Rectal smooth muscle tissue (tissue), 1 donor: ENCODE measurements at regions not wholly inside any gene's neighbourhood (a gene's known extent, or its start where the extent isn't known, plus 50 kb on each side); places are given as distances from the start of the nearest gene placed in this dataset.
"Not testable (repeated sequence)": the region's sequence is repeated elsewhere in the genome, so short reads cannot be mapped to it uniquely, and the experiment has no call there.

Experiments used
- H3K27ac ChIP-seq: one replicate; pipeline ENCODE4 v1.7.0; 2013; ENCODE audit warnings: low read depth, low read length, inconsistent platforms
- H3K27me3 ChIP-seq: one replicate; pipeline ENCODE4 v1.7.0; 2013; ENCODE audit warnings: low read length; ENCODE audit not compliant: control insufficient read depth, insufficient read depth
- H3K36me3 ChIP-seq: one replicate; pipeline ENCODE4 v1.7.0; 2013; ENCODE audit warnings: low read length; ENCODE audit not compliant: control insufficient read depth, insufficient read depth
- H3K4me1 ChIP-seq: one replicate; pipeline ENCODE4 v1.7.0; 2013; ENCODE audit warnings: low read length; ENCODE audit not compliant: control insufficient read depth, insufficient read depth
- H3K4me3 ChIP-seq: one replicate; pipeline ENCODE4 v1.7.0; 2013; ENCODE audit warnings: low read length
- H3K9ac ChIP-seq: one replicate; pipeline ENCODE4 v1.7.0; 2013; ENCODE audit warnings: low read length

GRCh38 chr20:40892642-40893041, 136.0 kb upstream of the TOP1 start:
- Histone ChIP-seq H3K4me1 (no peaks in the 10 kb centered on the region), H3K36me3 (no peaks in the 10 kb centered on the region), H3K27ac (no peak overlapping the region), H3K4me3 (no peak overlapping the region), H3K9ac (no peak overlapping the region), H3K27me3 (no peaks in the 10 kb centered on the region)

DNA sequence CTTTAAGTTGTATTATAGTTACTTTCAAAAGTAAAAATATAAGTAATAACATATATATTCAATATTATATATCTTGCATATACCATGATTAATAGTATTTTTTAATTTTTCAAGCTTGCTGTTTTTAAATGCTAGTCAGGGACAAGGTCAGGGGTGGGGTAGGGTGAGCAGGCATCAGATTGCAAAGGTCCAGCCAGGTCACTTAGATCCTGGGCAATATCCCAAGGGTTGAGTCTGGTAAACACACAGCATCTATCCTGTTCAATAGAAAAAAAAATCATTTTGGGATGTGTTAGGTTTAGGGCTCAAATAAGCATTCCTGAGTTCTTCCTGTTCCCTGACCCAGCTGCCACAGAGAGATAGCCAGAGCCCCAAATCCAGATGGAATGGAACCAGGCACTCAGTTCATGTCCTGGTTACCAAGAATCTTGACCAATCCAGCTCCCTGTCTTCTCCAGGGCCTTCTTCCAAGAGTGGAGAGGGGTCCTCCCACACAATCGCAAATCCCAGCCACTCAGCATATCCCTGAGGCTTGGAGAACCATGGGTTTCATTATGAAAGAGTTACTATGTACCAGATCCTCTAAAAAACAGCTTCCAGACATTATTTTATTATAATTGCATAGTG, 134.9 kb upstream of the TOP1 start:
- H3K27me3 ChIP-seq: no peaks in the 10 kb centered on the region
- no peak overlapping the region for H3K9ac ChIP-seq
- no peaks in the 10 kb centered on the region for H3K4me1 ChIP-seq
- no peaks in the 10 kb centered on the region for H3K36me3 ChIP-seq
- H3K27ac ChIP-seq: no peak overlapping the region
- H3K4me3 ChIP-seq: no peak overlapping the region

DNA sequence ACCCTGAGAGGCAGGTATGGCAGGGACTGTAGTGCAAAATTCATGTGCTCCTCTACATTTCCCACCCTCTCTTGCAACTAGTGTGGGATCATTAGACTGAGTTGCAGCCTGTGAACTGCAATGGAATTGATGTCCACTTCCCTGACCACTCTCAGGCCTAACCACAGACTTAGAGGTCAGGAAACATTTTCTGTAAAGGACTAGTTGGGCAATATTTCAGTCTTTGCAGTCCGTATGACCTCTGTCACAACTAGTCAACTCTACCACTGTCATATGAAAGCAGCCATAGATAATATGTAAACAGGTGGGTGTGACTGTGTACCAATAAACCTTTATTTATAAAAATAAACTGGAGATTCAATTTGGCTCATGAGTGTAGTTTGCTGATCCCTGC, 134.4 kb upstream of the TOP1 start:
- H3K27ac ChIP-seq: no peak overlapping the region
- H3K36me3 ChIP-seq: no peaks in the 10 kb centered on the region
- no peak overlapping the region for H3K9ac ChIP-seq
- no peaks in the 10 kb centered on the region for H3K27me3 ChIP-seq
- H3K4me3 ChIP-seq: no peak overlapping the region
- H3K4me1 ChIP-seq: no peaks in the 10 kb centered on the region

DNA sequence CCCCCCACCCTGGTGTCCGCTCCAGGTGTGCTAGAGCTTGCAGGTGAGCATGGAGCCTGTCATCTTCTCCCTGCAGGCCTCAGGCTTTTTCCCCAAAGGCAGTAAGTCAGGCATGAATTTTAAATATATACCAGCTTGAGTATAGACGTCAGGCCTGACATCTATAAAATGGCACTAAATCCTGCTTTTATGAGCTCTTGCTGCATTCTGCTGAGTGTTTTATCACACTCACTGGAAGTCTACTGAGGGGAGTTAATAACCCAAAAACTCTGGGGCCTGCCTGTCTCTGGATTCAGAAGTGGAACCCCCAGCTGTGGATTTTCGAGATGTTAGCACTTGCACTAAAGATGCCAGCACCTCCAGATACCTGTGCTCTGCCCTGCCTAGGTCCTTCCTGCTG, 133.4 kb upstream of the TOP1 start:
- Histone ChIP-seq H3K27me3 (no peaks in the 10 kb centered on the region), H3K4me1 (no peaks in the 10 kb centered on the region), H3K4me3 (no peak overlapping the region), H3K27ac (no peak overlapping the region), H3K9ac (no peak overlapping the region), H3K36me3 (no peaks in the 10 kb centered on the region)

DNA sequence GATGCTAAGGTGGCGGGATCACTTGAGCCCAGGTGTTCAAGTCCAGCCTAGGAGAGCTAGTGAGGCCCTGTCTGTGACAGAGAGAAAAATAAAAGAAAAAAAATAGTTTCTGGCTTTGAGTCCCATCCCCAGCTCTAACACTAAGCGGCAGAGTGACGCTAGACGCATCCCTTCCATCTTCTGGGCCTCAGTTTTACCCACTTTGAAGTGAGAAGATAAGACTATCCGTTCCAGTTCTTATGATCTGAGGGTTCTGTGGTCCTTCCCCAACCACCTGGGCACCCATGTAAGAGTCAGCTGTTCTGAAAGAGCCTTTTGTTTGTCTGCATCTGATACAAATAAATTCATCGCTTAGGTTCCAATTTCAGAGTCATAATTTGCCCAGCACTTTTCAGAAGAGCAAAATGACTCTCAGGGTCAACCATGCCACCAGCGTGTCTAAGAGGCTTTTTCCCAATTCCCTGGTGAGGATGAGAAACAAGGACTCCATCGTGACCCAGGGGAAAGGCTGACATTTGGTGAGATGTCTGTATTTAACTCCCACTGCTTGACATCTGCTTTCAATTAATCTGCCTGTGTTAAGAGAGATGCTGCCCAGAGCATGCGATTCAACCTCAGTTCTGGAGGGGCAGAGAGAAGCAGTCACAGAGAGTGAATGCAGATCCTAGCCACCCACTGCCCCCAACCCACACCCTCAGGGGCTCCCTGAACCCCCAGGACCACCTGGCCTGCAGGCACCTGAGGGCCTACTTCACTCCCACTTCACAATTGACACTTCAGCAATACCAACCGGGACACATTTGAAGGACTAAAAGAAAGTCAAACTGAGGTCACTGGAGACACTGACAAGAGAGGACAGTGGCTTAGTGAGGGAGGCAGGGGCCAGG, 131.6 kb upstream of the TOP1 start:
- Histone ChIP-seq H3K27ac (no peak overlapping the region), H3K27me3 (no peaks in the 10 kb centered on the region), H3K9ac (no peak overlapping the region), H3K4me3 (no peak overlapping the region), H3K36me3 (no peaks in the 10 kb centered on the region), H3K4me1 (no peaks in the 10 kb centered on the region)

- no peak overlapping the region for H3K27ac ChIP-seq
- H3K4me1 ChIP-seq: no peaks in the 10 kb centered on the region
- no peak overlapping the region for H3K4me3 ChIP-seq
- H3K36me3 ChIP-seq: no peaks in the 10 kb centered on the region
- H3K27me3 ChIP-seq: no peaks in the 10 kb centered on the region
- no peak overlapping the region for H3K9ac ChIP-seq
These were observed 129.3 kb upstream of the TOP1 start for GRCh38 chr20:40899344-40899743.

GRCh38 chr20:40900666-40901215, 127.9 kb upstream of the TOP1 start:
- Histone ChIP-seq H3K9ac (no peak overlapping the region), H3K4me1 (no peaks in the 10 kb centered on the region), H3K4me3 (no peak overlapping the region), H3K36me3 (no peaks in the 10 kb centered on the region), H3K27me3 (no peaks in the 10 kb centered on the region), H3K27ac (no peak overlapping the region)

GRCh38 chr20:40902661-40903060, 126.0 kb upstream of the TOP1 start:
- no peak overlapping the region for H3K4me3 ChIP-seq
- H3K27ac ChIP-seq: no peak overlapping the region
- H3K4me1 ChIP-seq: no peaks in the 10 kb centered on the region
- H3K9ac ChIP-seq: no peak overlapping the region
- H3K36me3 ChIP-seq: no peaks in the 10 kb centered on the region
- H3K27me3 ChIP-seq: no peaks in the 10 kb centered on the region

GRCh38 chr20:40908309-40908708, 120.3 kb upstream of the TOP1 start:
- H3K4me1 ChIP-seq: no peaks in the 10 kb centered on the region
- H3K9ac ChIP-seq: no peak overlapping the region
- H3K27ac ChIP-seq: no peak overlapping the region
- H3K27me3 ChIP-seq: no peaks in the 10 kb centered on the region
- H3K36me3 ChIP-seq: no peaks in the 10 kb centered on the region
- no peak overlapping the region for H3K4me3 ChIP-seq

DNA sequence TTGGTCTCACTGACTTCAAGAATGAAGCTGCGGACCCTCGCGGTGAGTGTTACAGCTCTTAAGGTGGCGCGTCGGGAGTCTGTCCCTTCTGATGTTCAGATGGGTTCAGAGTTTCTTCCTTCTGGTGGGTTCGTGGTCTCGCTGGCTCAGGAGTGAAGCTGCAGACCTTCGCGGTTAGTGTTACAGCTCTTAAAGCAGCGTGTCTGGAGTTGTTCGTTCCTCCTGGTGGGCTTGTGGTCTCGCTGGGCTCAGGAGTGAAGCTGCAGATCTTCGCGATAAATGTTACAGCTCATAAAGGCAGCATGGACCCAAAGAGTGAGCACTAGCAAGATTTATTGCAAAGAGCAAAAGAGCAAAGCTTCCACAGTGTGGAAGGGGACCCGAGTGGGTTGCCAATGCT, 119.1 kb upstream of the TOP1 start:
- not testable (repeated sequence) for H3K9ac ChIP-seq, H3K4me3 ChIP-seq, H3K36me3 ChIP-seq, H3K27me3 ChIP-seq, H3K27ac ChIP-seq, H3K4me1 ChIP-seq

- H3K4me1 ChIP-seq, H3K27me3 ChIP-seq, H3K4me3 ChIP-seq, H3K9ac ChIP-seq, H3K27ac ChIP-seq, H3K36me3 ChIP-seq: not testable (repeated sequence)
These were observed 118.2 kb upstream of the TOP1 start for GRCh38 chr20:40910436-40910835.

- not testable (repeated sequence) for H3K36me3 ChIP-seq, H3K9ac ChIP-seq, H3K4me1 ChIP-seq, H3K27ac ChIP-seq, H3K4me3 ChIP-seq, H3K27me3 ChIP-seq
These were observed 117.5 kb upstream of the TOP1 start for GRCh38 chr20:40911152-40911551.
